Loucy (cell line): ENCODE measurements at regions not wholly inside any gene's neighbourhood (a gene's known extent, or its start where the extent isn't known, plus 50 kb on each side); places are given as distances from the start of the nearest gene placed in this dataset.

ENCODE experiments used
- H2AFZ ChIP-seq: fragments of 200-600 bp; sonication (generic); 2 replicates; pipeline ENCODE4 v1.6.0; 2016; ENCODE audit warnings: antibody characterized with exemption, mild to moderate bottlenecking, low read length, moderate library complexity
- H3F3A ChIP-seq: fragments of 200-600 bp; 2 replicates; pipeline ENCODE4 v1.6.0; 2016; ENCODE audit warnings: antibody characterized with exemption, low read depth, mild to moderate bottlenecking
- H3K27me3 ChIP-seq: fragments of 200-600 bp; sonication (generic); 2 replicates; pipeline ENCODE4 v1.6.1; 2014; ENCODE audit warnings: low read length, mild to moderate bottlenecking; ENCODE audit not compliant: insufficient read depth, poor library complexity, severe bottlenecking
- H3K36me3 ChIP-seq: fragments of 200-600 bp; sonication (generic); 2 replicates; pipeline ENCODE4 v1.6.1; 2016; ENCODE audit warnings: low read length; ENCODE audit not compliant: insufficient read depth
- H3K4me1 ChIP-seq: fragments of 200-600 bp; sonication (generic); 2 replicates; pipeline ENCODE4 v1.5.1; 2014; ENCODE audit warnings: low read length, mild to moderate bottlenecking; ENCODE audit not compliant: insufficient read depth, poor library complexity, severe bottlenecking
- H3K4me2 ChIP-seq: fragments of 200-600 bp; sonication (generic); 2 replicates; pipeline ENCODE4 v1.6.0; 2014; ENCODE audit warnings: antibody characterized with exemption, low read length, low read depth, mild to moderate bottlenecking; ENCODE audit not compliant: poor library complexity, severe bottlenecking
- H3K4me3 ChIP-seq: fragments of 200-600 bp; sonication (generic); 2 replicates; pipeline ENCODE4 v1.5.1; 2014; ENCODE audit warnings: low read length, mild to moderate bottlenecking, mixed read lengths; ENCODE audit not compliant: poor library complexity, severe bottlenecking
- H3K79me2 ChIP-seq: fragments of 200-600 bp; sonication (generic); 2 replicates; pipeline ENCODE4 v1.6.1; 2014; ENCODE audit warnings: low read length; ENCODE audit not compliant: insufficient read depth
- H3K9ac ChIP-seq: fragments of 200-600 bp; sonication (generic); 2 replicates; pipeline ENCODE4 v1.6.0; 2014; ENCODE audit warnings: mild to moderate bottlenecking, low read depth, low read length, moderate library complexity; ENCODE audit not compliant: poor library complexity, severe bottlenecking
- H3K9me2 ChIP-seq: fragments of 200-600 bp; sonication (generic); replicated peaks from 2 replicates; pipeline ENCODE4 v1.6.1; 2016; ENCODE audit warnings: low read depth, low read length, mixed read lengths
- H3K9me3 ChIP-seq: fragments of 200-600 bp; sonication (generic); 2 replicates; pipeline ENCODE4 v1.6.1; 2014; ENCODE audit warnings: mild to moderate bottlenecking, antibody characterized with exemption, low read length, low read depth; ENCODE audit not compliant: insufficient read depth
- H4K20me1 ChIP-seq: fragments of 200-600 bp; sonication (generic); 2 replicates; pipeline ENCODE4 v1.6.0; 2014; ENCODE audit warnings: antibody characterized with exemption, low read length, mild to moderate bottlenecking; ENCODE audit not compliant: insufficient read depth, poor library complexity, severe bottlenecking
- CTCF ChIP-seq: fragments of 200-600 bp; sonication (generic); conservative IDR thresholded peaks from 2 replicates; pipeline ENCODE4 v1.5.1; 2014; ENCODE audit warnings: mild to moderate bottlenecking, antibody characterized with exemption, low read length
- EZH2phosphoT487 ChIP-seq: fragments of 200-600 bp; IDR thresholded peaks from 2 replicates; pipeline ENCODE4 v1.6.1; 2018; ENCODE audit warnings: antibody characterized with exemption, mild to moderate bottlenecking, moderate library complexity, borderline replicate concordance

GRCh38 chr18:41135146-41135545 lies 819.9 kb upstream of the PIK3C3 start:
- Histone ChIP-seq H4K20me1 (no peaks in the 10 kb centered on the region), H3K9ac (no peak overlapping the region), H3K4me2 (no peak overlapping the region), H3K9me2 (no peaks in the 10 kb centered on the region), H3K36me3 (no peaks in the 10 kb centered on the region), H2AFZ (no peak overlapping the region), H3F3A (no peaks in the 10 kb centered on the region), H3K9me3 (no peaks in the 10 kb centered on the region), H3K4me3 (no peak overlapping the region), H3K79me2 (no peaks in the 10 kb centered on the region), H3K27me3 (no peaks in the 10 kb centered on the region), H3K4me1 (no peaks in the 10 kb centered on the region)
- TF ChIP-seq CTCF: no peak
- TF ChIP-seq EZH2phosphoT487: no peak

GRCh38 chr18:41134426-41134825 lies 820.6 kb upstream of the PIK3C3 start:
- no peaks in the 10 kb centered on the region for H4K20me1 ChIP-seq
- H3K9me3 ChIP-seq: no peaks in the 10 kb centered on the region
- no peaks in the 10 kb centered on the region for H3K9me2 ChIP-seq
- no peaks in the 10 kb centered on the region for H3F3A ChIP-seq
- TF ChIP-seq EZH2phosphoT487 (no peak), CTCF (no peak)
- H3K27me3 ChIP-seq: no peaks in the 10 kb centered on the region
- no peak overlapping the region for H3K9ac ChIP-seq
- no peak overlapping the region for H2AFZ ChIP-seq
- H3K4me3 ChIP-seq: no peak overlapping the region
- H3K79me2 ChIP-seq: no peaks in the 10 kb centered on the region
- no peaks in the 10 kb centered on the region for H3K4me1 ChIP-seq
- no peaks in the 10 kb centered on the region for H3K36me3 ChIP-seq
- H3K4me2 ChIP-seq: no peak overlapping the region

- Histone ChIP-seq H3K4me3 (no peak overlapping the region), H4K20me1 (no peaks in the 10 kb centered on the region), H3K4me2 (no peak overlapping the region), H3K9me2 (no peaks in the 10 kb centered on the region), H3K9me3 (no peaks in the 10 kb centered on the region), H3K4me1 (no peaks in the 10 kb centered on the region), H3K9ac (no peak overlapping the region), H3K79me2 (no peaks in the 10 kb centered on the region), H3K27me3 (no peaks in the 10 kb centered on the region), H3K36me3 (no peaks in the 10 kb centered on the region), H3F3A (no peaks in the 10 kb centered on the region), H2AFZ (no peak overlapping the region)
- TF ChIP-seq EZH2phosphoT487 (no peak), CTCF (no peak)
Observed at GRCh38 chr18:41131050-41131449, 824.0 kb upstream of the PIK3C3 start.
